Testis (tissue), 2 donors: ENCODE measurements at regions not wholly inside any gene's neighbourhood (a gene's known extent, or its start where the extent isn't known, plus 50 kb on each side); places are given as distances from the start of the nearest gene placed in this dataset.

Source experiments
- POLR2A ChIP-seq: fragments of 450-650 bp; IDR thresholded peaks from one replicate; pipeline ENCODE4 v1.6.1; 2017; ENCODE audit warnings: antibody characterized with exemption, mild to moderate bottlenecking, moderate library complexity
- TF ChIP-seq, protein P1 (sequence below), 3 experiments: fragments of 450-650 bp in 2 of 3; fragments of 200-600 bp in 1 of 3; sonication (generic) in 1 of 3; IDR thresholded peaks; one replicate each; pipeline ENCODE4 v1.5.1; 2016 to 2019; ENCODE audit warnings: antibody characterized with exemption in 3 of 3, mild to moderate bottlenecking in 2 of 3, moderate library complexity in 1 of 3

DNA sequence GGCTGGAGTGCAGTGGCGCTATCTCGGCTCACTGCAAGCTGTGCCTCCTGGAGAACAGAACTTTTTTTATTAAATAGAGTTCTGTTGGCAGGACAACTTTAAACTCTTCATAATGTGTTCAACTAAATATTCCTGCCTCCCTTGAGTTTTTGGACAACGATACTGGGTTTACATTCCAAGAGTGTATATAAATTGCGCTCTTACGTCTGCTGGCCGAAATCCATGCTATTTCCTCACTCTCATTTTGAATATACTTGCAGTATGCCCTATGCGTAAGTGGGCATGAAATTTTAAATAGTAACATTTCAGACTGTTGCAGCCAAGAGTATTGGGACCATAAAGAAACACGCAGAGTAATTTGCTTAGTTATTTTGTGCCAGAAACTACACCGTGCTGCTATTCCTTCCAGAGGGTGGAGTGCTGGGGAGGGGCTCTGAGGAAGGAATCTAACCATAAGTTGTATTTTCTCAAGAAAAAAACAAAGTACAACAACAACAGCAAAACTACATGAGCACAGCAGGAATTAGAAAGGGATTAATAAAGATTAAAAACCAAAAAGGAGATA is 480.0 kb downstream of the NLGN4X start:
- TF ChIP-seq, protein P1, sequence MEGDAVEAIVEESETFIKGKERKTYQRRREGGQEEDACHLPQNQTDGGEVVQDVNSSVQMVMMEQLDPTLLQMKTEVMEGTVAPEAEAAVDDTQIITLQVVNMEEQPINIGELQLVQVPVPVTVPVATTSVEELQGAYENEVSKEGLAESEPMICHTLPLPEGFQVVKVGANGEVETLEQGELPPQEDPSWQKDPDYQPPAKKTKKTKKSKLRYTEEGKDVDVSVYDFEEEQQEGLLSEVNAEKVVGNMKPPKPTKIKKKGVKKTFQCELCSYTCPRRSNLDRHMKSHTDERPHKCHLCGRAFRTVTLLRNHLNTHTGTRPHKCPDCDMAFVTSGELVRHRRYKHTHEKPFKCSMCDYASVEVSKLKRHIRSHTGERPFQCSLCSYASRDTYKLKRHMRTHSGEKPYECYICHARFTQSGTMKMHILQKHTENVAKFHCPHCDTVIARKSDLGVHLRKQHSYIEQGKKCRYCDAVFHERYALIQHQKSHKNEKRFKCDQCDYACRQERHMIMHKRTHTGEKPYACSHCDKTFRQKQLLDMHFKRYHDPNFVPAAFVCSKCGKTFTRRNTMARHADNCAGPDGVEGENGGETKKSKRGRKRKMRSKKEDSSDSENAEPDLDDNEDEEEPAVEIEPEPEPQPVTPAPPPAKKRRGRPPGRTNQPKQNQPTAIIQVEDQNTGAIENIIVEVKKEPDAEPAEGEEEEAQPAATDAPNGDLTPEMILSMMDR (IDR thresholded peaks at IDR 0.05): no peak
- no peak for TF ChIP-seq POLR2A
